Erythroblast (primary cell): ENCODE measurements at regions not wholly inside any gene's neighbourhood (a gene's known extent, or its start where the extent isn't known, plus 50 kb on each side); places are given as distances from the start of the nearest gene placed in this dataset.

ENCODE experiments used
- GATA1 ChIP-seq: IDR thresholded peaks from 2 replicates; pipeline ENCODE4 v1.6.1; 2011; ENCODE audit warnings: low read depth, mild to moderate bottlenecking, control low read depth, low read length, moderate library complexity
- POLR2A ChIP-seq: IDR thresholded peaks from 2 replicates; pipeline ENCODE4 v1.6.1; 2011; ENCODE audit warnings: mild to moderate bottlenecking, low read length

GRCh38 chr12:92007787-92008186, 137.9 kb downstream of the BTG1 start:
- no peak for TF ChIP-seq POLR2A
- TF ChIP-seq GATA1: no peak
